SU-DHL-6 (cell line): ENCODE measurements at regions not wholly inside any gene's neighbourhood (a gene's known extent, or its start where the extent isn't known, plus 50 kb on each side); places are given as distances from the start of the nearest gene placed in this dataset.

Source experiments
- H2AFZ ChIP-seq: fragments of 200-600 bp; sonication (generic); 2 replicates; pipeline ENCODE4 v1.6.1; 2014; ENCODE audit warnings: low read depth, mild to moderate bottlenecking, moderate library complexity, mixed read lengths, antibody characterized with exemption, low read length; ENCODE audit not compliant: severe bottlenecking
- H3F3A ChIP-seq: fragments of 200-600 bp; shearing (Covaris generic); 2 replicates; pipeline ENCODE4 v1.6.0; 2016; ENCODE audit warnings: antibody characterized with exemption, mild to moderate bottlenecking; ENCODE audit not compliant: insufficient read depth
- H3K27ac ChIP-seq: fragments of 200-600 bp; sonication (generic); 2 replicates; pipeline ENCODE4 v1.5.1; 2016; ENCODE audit warnings: low read depth, mild to moderate bottlenecking, low read length, moderate library complexity, mixed read lengths
- H3K27me3 ChIP-seq: fragments of 200-600 bp; sonication (generic), shearing (Covaris generic); 2 replicates; pipeline ENCODE4 v1.6.0; 2014; ENCODE audit warnings: mild to moderate bottlenecking, low read length
- H3K36me3 ChIP-seq: fragments of 200-600 bp; sonication (generic); 2 replicates; pipeline ENCODE4 v1.6.1; 2014; ENCODE audit warnings: mild to moderate bottlenecking, low read length, mixed read lengths
- H3K4me2 ChIP-seq: fragments of 300-600, 200-600 bp; shearing (Covaris generic), sonication (generic); 2 replicates; pipeline ENCODE4 v1.6.0; 2014; ENCODE audit warnings: low read length, low read depth, mild to moderate bottlenecking; ENCODE audit not compliant: poor library complexity, severe bottlenecking
- H3K4me3 ChIP-seq: fragments of 200-600 bp; sonication (generic); 2 replicates; pipeline ENCODE4 v1.5.1; 2014; ENCODE audit warnings: antibody characterized with exemption, low read length, mild to moderate bottlenecking, mixed read lengths; ENCODE audit not compliant: insufficient read depth, poor library complexity, severe bottlenecking
- H3K79me2 ChIP-seq: fragments of 200-600 bp; sonication (generic); 2 replicates; pipeline ENCODE4 v1.6.1; 2014; ENCODE audit warnings: mild to moderate bottlenecking, low read length, moderate library complexity; ENCODE audit not compliant: insufficient read depth
- H3K9ac ChIP-seq: fragments of 200-600 bp; sonication (generic); 2 replicates; pipeline ENCODE4 v1.7.0; 2014; ENCODE audit warnings: mild to moderate bottlenecking, low read length
- H3K9me2 ChIP-seq: fragments of 200-600 bp; sonication (generic); replicated peaks from 2 replicates; pipeline ENCODE4 v1.6.1; 2014; ENCODE audit warnings: low read length; ENCODE audit not compliant: insufficient read depth
- H3K9me3 ChIP-seq: fragments of 200-600 bp; sonication (generic); 2 replicates; pipeline ENCODE4 v1.6.1; 2014; ENCODE audit warnings: low read length, mixed read lengths; ENCODE audit not compliant: insufficient read depth
- H4K20me1 ChIP-seq: fragments of 200-600 bp; sonication (generic); 2 replicates; pipeline ENCODE4 v1.6.1; 2014; ENCODE audit warnings: low read depth, mild to moderate bottlenecking, antibody characterized with exemption, low read length, moderate library complexity, mixed read lengths
- EZH2phosphoT487 ChIP-seq: fragments of 200-600 bp; sonication (generic), shearing (Covaris generic); conservative IDR thresholded peaks from 2 replicates; pipeline ENCODE4 v1.6.1; 2018; ENCODE audit warnings: mild to moderate bottlenecking, antibody characterized with exemption, low read length, moderate library complexity, mixed read lengths
- TF ChIP-seq, protein P1 (sequence below): fragments of 200-600 bp; sonication (generic); IDR thresholded peaks from one replicate; pipeline ENCODE4 v1.5.1; 2017; ENCODE audit warnings: antibody characterized with exemption, mild to moderate bottlenecking, low read length, moderate library complexity; ENCODE audit not compliant: insufficient read depth, poor library complexity, severe bottlenecking

DNA sequence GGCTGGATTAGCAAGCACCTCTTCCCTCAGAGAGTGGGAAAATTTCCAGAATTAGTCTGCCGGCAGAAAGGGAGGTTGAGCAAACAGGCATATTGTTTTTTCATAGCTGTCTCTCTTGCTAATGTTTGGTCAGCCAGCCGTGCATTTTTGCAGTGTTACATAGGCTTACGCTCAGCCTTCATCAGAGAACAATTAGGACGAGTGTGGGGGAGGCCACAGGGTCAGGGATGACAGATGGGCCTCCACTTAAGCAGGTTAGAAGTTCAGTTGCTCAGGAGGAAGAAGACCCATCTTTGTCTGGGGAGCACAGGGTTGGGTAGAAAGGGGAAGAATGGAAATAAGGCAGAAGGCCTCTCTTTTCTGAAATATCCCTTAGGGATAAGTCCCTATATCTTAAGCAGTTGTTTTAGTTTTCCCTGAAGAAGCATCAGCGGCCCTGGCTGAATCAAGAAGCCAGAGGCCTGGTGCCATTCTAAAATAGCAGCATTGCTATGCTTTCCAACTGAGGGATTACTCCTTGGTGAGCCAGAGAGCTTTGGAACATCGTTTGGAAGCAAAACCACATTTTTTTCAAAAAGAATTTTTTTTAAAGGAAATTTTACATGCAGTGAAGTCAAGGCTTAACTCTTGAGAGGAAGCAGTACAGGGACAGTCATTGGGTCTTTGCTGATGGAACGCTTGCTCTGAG lies 118.8 kb downstream of the SMIM20 start:
- H3K9ac ChIP-seq = no peak overlapping the region
- no peak overlapping the region for H2AFZ ChIP-seq
- no peaks in the 10 kb centered on the region for H3K79me2 ChIP-seq
- H3K36me3 ChIP-seq = no peaks in the 10 kb centered on the region
- no peaks in the 10 kb centered on the region for H3K27me3 ChIP-seq
- no peaks in the 10 kb centered on the region for H3F3A ChIP-seq
- H3K9me2 ChIP-seq = no peaks in the 10 kb centered on the region
- no peak overlapping the region for H3K4me3 ChIP-seq
- TF ChIP-seq, protein P1, sequence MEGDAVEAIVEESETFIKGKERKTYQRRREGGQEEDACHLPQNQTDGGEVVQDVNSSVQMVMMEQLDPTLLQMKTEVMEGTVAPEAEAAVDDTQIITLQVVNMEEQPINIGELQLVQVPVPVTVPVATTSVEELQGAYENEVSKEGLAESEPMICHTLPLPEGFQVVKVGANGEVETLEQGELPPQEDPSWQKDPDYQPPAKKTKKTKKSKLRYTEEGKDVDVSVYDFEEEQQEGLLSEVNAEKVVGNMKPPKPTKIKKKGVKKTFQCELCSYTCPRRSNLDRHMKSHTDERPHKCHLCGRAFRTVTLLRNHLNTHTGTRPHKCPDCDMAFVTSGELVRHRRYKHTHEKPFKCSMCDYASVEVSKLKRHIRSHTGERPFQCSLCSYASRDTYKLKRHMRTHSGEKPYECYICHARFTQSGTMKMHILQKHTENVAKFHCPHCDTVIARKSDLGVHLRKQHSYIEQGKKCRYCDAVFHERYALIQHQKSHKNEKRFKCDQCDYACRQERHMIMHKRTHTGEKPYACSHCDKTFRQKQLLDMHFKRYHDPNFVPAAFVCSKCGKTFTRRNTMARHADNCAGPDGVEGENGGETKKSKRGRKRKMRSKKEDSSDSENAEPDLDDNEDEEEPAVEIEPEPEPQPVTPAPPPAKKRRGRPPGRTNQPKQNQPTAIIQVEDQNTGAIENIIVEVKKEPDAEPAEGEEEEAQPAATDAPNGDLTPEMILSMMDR = no peak
- TF ChIP-seq EZH2phosphoT487 = no peak
- no peak overlapping the region for H3K4me2 ChIP-seq
- no peaks in the 10 kb centered on the region for H3K9me3 ChIP-seq
- H4K20me1 ChIP-seq = no peaks in the 10 kb centered on the region
- H3K27ac ChIP-seq = no peak overlapping the region

DNA sequence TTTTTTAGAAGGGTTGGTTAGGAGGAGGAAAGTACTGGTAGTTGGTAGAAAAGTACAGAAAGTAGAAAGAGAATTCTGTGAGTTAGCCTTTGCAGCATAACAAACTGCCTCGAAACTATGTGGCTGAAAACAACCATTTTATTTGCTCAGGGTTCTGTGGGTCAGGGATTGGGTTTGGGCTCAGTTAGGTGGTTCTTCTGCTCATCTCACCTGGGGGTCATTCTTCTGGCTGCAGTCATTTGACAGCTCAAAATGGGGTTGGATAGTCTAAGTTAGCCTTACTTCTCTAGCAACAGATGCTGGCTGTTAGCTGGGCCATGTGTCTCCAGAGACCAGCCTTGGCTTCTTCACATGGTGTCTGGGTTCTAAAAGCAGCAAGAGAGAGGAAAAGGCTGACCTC lies 119.4 kb downstream of the SMIM20 start:
- Histone ChIP-seq H3K4me3 (no peak overlapping the region), H3K4me2 (no peak overlapping the region), H3K27me3 (no peaks in the 10 kb centered on the region), H3K9me2 (no peaks in the 10 kb centered on the region), H3K27ac (no peak overlapping the region), H3K9me3 (no peaks in the 10 kb centered on the region), H3K9ac (no peak overlapping the region), H3K79me2 (no peaks in the 10 kb centered on the region), H2AFZ (no peak overlapping the region), H3K36me3 (no peaks in the 10 kb centered on the region), H3F3A (no peaks in the 10 kb centered on the region), H4K20me1 (no peaks in the 10 kb centered on the region)
- TF ChIP-seq, protein P1 = no peak
- no peak for TF ChIP-seq EZH2phosphoT487

DNA sequence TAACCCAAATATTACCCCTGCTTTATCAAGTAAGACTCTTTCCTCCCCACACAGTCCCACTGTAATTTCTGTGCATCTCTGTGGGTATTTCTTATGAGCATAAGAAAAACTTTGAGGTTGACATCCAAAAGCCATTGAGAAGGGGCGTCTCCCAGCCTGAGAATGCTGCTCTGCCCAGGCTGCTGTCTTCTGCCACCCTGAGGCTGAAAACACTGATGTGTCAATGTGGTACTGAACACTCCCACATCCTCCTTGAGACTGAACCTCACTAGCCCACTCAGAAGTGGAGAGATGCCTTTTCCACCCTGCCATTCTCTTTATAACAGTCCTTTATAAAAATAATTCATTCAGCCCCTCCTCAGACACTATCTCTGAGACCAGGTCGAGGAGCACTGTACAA lies 120.8 kb downstream of the SMIM20 start:
- TF ChIP-seq EZH2phosphoT487 = no peak
- TF ChIP-seq, protein P1 = no peak
- no peak overlapping the region for H3K4me2 ChIP-seq
- H3K79me2 ChIP-seq = no peaks in the 10 kb centered on the region
- no peak overlapping the region for H2AFZ ChIP-seq
- no peak overlapping the region for H3K27ac ChIP-seq
- no peak overlapping the region for H3K9ac ChIP-seq
- H3K9me3 ChIP-seq = no peaks in the 10 kb centered on the region
- H3F3A ChIP-seq = no peaks in the 10 kb centered on the region
- no peaks in the 10 kb centered on the region for H3K36me3 ChIP-seq
- H3K9me2 ChIP-seq = no peaks in the 10 kb centered on the region
- H3K27me3 ChIP-seq = no peaks in the 10 kb centered on the region
- no peak overlapping the region for H3K4me3 ChIP-seq
- no peaks in the 10 kb centered on the region for H4K20me1 ChIP-seq
